ENCODE measurements at regions not wholly inside any gene's neighbourhood (a gene's known extent, or its start where the extent isn't known, plus 50 kb on each side); places are given as distances from the start of the nearest gene placed in this dataset.
"Not testable (repeated sequence)": the region's sequence is repeated elsewhere in the genome, so short reads cannot be mapped to it uniquely, and the experiment has no call there.

DNA sequence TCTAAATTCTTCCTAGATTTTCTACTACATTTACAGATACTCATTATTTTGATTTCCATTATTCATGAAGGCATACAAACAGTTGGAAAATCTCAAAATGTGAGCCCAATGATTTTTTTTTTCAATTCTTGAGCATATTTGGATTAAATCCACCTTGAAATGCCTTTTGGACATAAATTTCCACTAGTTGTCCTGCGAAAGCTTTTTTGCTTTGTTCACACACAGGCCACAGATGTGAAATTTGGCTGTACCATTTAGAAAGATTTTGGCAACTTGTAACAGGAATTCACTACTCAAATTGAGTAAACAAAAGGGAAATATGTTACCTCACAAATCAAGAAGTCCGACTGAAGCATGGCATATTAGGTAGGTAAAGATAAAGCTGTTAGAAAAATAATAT lies 1631.0 kb downstream of the CDH8 start:
- ATAC-seq (ENCODE audit: poor library complexity) (no peak), DNase-seq (no peak)
- intact Hi-C loops (cut with DNase I): no loop called here

DNA sequence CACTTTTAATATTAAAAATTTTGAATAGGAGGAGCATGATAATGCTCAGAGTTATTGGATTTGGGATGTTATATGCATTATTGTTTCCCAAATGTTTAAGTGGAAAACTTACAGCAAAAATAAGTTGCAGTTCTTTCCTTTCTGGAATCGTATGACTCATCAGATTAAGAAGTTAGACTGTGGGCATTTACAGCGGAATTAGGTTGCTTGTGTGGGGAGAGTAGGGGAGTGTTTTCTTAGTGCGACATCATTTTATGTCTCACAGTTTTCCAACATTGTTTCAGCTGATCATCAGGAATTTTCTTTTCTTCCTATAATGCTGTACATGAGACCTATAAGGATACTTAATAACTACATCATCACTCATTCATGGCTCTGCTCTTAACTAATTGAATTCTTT lies 1631.8 kb downstream of the CDH8 start:
- ATAC-seq (ENCODE audit: poor library complexity) (no peak), DNase-seq (no peak)
- intact Hi-C loops (cut with DNase I): no loop called here

DNA sequence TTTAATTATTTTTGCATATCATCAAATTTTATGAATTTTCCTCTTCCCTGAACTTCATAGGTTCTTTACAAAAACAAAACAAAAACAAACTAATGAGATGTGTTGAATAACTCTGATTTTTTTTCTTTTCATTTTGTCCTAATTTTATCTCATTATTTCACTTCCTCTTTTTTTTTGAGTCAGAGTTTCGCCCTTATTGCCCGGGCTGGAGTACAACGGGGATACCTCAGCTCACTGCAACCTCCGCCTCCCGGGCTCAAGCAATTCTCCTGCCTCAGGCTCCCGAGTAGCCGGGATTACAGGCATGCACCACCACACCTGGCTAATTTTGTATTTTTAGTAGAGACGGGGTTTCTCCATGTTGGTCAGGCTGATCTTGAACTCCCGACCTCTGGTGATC lies 1633.3 kb downstream of the CDH8 start:
- ATAC-seq (ENCODE audit: poor library complexity); DNase-seq; intact Hi-C loops (cut with DNase I): not testable (repeated sequence)

DNA sequence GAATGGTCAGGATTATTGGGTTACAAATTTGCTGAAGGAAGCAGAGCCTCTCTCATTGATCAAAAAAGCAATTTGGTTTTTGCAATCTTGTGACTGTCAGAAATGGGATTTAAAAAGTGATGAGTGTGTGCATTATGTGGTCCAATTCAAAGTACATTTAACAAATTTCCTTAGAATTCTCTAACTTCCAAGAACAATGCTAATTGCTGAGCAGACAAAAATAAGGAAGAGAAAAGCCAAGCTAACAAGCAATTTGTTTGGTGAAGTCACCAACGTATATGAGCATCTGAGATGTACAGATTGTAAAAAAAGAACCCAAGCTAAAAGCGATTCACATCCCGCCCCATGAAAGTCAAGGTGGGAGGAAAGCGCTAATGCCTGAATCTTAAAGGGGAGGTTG lies 1643.9 kb downstream of the CDH8 start:
- intact Hi-C loops (cut with DNase I): no loop called here
- ATAC-seq (ENCODE audit: poor library complexity): no peak
- no peak for DNase-seq

DNA sequence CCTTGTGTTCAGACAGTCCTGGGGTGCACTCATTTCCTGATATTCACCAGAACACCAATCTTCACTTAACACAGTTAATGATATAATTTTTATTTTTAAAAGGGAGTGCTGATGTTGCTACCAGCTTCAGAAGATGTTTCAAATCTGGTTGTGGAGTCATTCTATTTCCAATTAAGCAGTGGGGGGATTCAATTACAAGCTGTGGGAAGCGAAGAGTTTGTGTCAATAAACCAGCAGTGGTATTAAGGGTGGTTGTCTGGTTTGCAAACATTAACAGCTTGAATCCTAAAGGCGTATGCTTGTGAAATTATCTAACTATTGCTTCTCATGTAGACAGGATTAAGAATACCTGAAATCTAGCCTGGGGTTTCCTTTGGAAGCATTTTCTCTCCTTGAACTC lies 1637.5 kb upstream of the GOT2 start:
- no peak for DNase-seq
- no peak for ATAC-seq (ENCODE audit: poor library complexity)
- intact Hi-C loops (cut with DNase I): no loop called here

DNA sequence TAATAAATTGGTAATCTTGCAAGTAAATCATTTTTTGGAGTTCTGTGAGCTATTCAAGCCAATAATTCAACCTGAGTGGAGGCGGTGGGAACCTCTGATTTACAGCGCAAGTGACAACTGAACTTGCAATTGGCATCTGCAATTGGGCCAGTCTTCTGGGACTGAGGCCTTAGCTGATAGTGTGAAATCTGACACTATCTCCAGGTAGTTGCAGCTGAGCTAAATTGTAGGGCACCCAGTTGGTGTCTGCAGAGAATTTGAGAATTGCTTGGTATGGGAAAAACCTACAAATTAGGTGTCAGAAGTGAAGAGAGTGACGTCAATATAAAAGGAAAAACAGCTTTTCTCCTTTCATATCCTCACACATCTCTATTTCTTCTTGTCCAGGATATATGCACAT lies 1633.6 kb upstream of the GOT2 start:
- DNase-seq (no peak), ATAC-seq (ENCODE audit: poor library complexity) (no peak)
- intact Hi-C loops (cut with DNase I): no loop called here

DNA sequence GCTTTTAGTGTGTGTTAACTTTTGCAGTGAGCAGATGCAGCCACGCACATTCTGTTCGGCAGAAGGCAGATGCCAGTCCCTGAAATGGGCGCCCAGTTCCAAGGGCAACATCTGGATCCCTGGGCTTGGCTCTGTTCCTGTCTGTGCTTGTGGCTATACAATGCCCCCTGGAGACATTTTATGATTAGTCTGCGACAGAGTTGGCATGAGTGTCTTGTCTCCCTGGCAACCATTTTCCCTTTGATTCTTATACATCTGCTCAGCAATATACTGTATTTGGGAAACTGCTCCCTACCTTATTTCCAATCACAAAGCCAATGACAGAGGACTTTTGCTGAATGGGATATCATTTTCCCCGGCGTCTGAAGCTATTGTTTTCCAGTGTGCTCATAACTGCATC lies 1629.5 kb upstream of the GOT2 start:
- ATAC-seq (ENCODE audit: poor library complexity): no peak
- DNase-seq: no peak
- intact Hi-C loops (cut with DNase I): no loop called here

DNA sequence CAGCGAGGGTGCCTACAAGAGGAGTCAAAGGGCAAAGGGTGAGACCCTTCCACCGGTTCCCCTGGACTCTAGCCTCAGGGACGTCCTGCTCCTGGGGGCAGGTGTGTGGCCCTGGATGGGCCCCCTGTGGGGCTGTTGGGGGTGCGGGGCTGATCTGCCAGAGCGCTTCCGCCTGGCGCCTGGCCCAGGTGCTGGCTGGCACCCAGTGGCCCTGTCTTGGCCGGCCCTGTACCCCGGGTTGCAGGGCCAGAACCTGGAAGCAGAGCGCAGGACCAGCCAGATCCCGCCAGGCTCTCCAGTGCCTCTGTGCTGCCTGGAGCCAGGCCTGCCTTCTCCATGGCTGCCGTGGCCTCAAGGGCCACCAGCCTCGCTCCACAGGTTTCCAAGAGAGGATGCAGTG lies 1625.8 kb upstream of the GOT2 start:
- DNase-seq; ATAC-seq (ENCODE audit: poor library complexity); intact Hi-C loops (cut with DNase I): not testable (repeated sequence)

DNA sequence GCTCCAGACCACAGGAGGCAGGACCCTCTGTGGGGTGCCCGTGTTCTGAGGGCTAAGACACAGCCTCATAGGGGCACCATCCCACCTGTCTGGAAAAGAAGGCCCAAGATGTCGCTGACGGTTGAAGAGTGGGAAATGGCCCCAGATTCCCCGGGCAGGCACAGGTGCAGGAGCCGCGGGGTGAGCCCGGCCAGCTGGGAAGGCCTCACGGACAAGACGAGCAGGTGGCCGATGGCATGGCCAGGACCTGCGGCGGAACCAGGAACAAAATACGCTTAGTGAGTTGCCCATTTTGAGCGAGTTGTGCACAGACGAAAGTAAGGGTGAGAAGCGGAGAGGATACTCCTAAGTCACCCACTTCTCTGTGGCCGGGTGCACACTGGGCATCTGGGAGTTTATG lies 1625.3 kb upstream of the GOT2 start:
- DNase-seq; intact Hi-C loops (cut with DNase I); ATAC-seq (ENCODE audit: poor library complexity): not testable (repeated sequence)

DNA sequence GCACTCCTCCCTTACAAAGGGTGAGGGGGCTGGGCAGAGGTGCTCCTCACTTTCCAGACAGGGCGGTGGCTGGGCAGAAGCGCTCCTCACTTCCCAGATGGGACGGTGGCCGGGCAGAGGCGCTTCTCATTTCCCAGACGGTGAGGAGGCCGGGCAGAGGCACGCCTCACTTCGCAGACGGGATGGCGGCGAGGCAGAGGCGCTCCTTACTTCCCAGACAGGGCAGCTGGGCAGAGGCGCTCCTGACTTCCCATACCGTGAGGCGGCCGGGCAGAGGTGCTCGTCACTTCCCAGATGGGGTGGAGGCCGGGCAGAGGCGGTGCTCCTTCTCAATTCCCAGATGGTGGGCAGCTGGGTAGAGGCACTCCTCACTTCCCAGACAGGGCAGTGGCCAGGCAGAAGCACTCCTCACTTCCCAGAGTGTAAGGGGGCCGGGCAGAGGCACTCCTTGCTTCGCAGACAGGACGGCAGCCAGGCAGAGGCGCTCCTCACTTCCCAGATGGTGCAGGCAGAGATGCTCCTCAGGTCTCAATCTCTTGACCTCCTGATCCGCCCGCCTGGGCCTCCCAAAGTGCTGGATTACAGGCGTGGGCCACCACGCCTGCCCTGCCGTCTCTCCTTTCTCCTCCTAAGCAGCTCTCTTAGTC lies 1623.9 kb upstream of the GOT2 start:
- intact Hi-C loops (cut with DNase I); DNase-seq; ATAC-seq (ENCODE audit: poor library complexity): not testable (repeated sequence)

DNA sequence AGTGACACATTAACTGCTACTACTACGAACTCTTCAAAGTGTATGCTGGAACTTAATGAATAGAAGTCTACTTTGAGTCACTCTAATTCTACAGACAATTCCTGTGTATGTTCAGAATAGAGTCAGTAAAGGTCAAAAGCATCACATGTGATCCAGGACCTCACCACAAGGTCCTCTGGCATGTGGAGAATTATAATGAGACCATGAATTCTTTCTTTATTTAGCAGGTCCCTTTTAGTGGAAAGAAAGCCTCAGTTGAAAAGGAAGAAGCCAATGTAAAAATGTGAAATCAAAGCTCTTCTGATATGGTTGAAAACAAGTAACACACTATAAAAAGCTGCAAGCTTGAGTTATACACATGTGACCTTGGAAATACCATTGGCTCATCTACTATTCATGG lies 1612.1 kb upstream of the GOT2 start:
- no peak for ATAC-seq (ENCODE audit: poor library complexity)
- DNase-seq: no peak
- intact Hi-C loops (cut with DNase I): no loop called here

DNA sequence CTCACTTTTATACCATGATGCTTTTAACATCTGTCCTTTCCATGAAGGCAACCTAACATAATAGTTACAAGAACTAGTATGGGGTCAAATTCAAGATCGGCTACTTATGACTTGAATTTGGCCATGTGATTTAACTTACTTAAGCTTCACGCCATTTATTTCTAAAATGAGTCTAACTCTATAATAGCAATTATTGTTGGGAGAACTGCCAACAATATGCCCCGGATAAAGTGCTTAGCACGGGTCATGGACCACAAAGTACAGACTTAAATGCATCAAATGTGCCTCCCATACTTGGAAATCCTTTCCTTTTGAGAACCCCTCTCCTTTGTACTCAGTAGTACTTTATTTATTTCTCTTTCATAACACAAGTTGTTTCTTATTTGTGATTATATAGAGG lies 1603.6 kb upstream of the GOT2 start:
- intact Hi-C loops (cut with DNase I): no loop called here
- DNase-seq: no peak
- ATAC-seq (ENCODE audit: poor library complexity): no peak

DNA sequence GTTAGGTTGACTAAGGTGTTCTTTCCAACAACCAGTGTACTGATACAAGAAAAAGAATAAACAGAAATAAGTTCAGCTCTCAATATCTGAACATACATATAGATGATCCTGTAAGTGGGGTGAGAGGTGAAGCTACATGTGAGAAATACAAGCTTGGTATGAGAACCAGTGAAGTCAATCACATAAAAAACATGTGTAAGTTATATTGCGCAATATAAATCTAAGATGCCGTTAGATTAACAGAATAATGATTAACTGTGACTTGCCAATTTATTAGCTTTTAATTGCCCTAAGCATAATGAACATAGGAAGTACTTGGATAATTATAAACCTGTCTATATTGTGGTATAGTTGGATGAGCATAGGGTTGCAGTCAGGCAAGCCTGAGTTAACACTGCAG lies 1597.1 kb upstream of the GOT2 start:
- DNase-seq (no peak), ATAC-seq (ENCODE audit: poor library complexity) (no peak)
- intact Hi-C loops (cut with DNase I): no loop called here

DNA sequence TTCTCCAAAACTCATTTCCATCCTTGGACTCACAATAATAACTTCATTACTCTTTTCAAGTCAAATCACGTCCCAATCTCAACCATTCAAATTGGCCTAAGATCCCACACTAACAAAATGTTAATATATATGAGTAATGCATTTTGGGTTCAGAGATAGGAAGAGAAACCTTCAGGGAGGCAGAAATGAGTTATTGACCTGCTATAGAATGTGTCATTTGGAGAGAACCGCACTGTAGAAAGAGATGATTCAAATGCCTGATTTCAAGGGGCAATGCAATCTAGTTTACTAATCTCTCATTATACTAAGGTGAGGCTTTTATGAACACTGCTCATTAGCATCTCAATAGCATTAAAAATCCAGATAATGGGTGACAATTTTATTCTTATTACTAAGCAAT lies 1595.0 kb upstream of the GOT2 start:
- intact Hi-C loops (cut with DNase I): no loop called here
- DNase-seq (no peak), ATAC-seq (ENCODE audit: poor library complexity) (no peak)

DNA sequence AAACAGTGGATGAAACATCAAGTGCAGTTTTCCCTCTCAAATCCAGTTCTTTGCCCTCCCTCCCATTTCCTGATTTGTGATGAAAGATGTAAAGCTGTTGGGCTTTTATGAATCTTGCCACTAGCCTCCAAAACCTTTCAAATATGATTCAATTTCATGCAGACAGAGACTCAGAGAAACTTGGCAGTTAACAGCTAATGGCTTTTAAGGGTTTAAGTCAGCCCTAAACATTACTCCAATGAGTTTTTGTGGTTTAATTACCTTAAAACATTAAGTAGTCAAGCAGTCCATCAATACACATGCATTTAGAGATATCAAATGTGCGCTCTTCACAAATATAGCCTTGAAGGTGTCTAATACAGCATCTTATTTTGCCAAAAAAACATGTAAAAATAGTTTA lies 1594.0 kb upstream of the GOT2 start:
- DNase-seq (no peak), ATAC-seq (ENCODE audit: poor library complexity) (no peak)
- intact Hi-C loops (cut with DNase I): no loop called here

DNA sequence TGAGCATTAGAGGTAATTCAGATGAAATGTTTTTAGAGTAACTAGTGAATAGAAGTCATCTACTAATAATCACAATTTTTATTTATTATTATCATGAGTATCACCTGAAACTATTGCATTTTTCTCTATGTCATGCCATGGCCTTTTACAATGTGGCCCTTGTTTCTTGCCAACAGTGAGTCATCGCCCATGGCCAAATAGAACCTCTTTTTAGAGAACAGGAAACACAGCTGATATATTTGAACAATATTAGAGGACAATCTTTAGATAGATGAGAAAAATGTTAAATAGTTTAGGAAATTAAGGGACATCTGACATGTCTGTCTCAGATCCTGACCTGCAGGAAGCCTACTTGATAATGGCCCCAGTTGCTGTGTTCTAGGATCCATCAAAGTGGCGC lies 1584.4 kb upstream of the GOT2 start:
- ATAC-seq (ENCODE audit: poor library complexity): no peak
- intact Hi-C loops (cut with DNase I): no loop called here

DNA sequence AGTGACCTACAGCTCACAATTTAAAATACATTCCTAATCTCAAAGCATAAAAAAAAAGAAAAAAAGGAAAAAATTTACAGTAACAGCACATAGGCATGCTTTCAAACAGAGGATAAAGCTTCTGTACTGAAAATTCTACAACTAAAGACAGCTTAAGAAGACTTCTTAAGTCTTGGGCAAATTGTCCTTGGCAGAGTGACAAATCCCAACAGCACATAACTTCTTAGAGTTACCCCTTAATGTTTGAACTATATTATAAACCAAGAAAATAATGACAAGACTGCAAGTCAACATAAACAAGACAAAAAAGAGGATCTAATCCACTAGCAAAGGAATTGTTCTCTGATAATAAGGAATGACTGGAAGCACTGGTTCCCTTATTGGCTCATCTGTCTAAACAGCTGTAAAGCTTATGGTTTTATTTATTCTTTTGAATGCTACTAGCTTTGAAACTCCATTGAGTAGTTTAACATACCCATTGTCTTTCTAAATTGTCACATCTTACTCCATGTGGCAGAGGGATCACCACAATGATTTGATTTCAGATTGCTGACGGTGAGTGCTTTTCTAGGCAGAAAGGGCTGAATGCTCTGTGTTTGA lies 1576.8 kb upstream of the GOT2 start:
- intact Hi-C loops (cut with DNase I): no loop called here
- ATAC-seq (ENCODE audit: poor library complexity): no peak
- DNase-seq: no peak

More for the DNA sequence above, 1584.4 kb upstream of the GOT2 start:
- DNase-seq: no peak

DNA sequence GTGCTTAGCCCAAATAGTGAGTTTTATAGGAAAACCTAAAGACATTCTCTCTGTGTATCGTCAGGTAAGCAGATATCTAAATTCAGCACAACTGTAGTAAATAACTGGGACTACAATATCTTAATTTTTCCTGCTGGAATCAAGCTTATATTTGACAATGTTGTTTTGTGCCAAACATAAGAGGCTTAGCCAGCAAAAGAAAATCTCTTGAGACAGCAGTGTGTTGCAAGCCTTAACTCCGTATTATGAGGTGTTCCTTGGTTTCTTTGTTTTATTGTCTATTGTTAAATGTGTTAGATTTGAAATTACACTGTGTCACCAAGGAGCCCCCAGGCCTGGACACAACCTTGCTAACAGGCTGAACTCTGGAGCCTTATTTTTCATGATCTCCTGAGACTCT lies 1570.6 kb upstream of the GOT2 start:
- no peak for DNase-seq
- peak; percentile 77 for ATAC-seq (ENCODE audit: poor library complexity)
- intact Hi-C loops (cut with DNase I): no loop called here

DNA sequence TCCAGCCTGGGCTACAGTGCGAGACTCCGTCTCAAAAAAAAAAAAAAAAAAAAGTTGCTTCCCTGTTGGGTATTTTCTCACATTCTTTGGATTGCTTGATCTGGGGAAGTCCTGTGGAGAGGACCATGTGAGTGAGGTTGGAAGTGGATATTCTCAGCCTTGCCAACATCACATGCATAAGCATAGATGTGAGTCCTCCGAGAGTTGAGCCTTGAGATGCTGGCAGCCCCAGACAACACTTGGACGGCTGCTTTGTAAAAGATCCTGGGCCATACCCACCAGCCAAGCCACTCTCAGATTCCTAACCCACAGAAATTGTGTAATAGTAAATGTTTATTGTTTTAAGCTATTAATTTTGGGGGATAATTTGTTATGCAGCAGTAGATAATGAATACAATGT lies 1570.0 kb upstream of the GOT2 start:
- intact Hi-C loops (cut with DNase I): no loop called here
- ATAC-seq (ENCODE audit: poor library complexity): peak; percentile 82
- peak; percentile 60 for DNase-seq

DNA sequence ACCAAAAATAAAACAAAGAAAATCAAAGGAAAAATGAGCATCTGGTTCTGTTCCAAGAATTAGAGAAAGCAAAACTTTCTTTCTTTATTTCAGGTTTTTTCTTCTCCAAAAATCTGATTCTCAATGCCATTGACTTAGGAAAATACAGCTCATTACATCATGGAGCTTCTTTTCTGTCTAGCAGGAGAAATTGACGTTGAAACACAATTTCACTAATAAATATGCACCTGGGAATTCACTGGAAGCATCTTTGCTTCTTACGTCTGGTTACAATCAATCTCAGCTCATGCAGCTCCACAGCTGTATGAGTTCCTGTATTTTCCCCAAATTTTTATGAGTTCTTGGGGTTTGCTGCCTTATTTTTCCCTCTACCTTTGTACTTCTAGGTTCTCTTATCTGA lies 1568.6 kb upstream of the GOT2 start:
- intact Hi-C loops (cut with DNase I): no loop called here
- no peak for ATAC-seq (ENCODE audit: poor library complexity)
- DNase-seq: no peak

DNA sequence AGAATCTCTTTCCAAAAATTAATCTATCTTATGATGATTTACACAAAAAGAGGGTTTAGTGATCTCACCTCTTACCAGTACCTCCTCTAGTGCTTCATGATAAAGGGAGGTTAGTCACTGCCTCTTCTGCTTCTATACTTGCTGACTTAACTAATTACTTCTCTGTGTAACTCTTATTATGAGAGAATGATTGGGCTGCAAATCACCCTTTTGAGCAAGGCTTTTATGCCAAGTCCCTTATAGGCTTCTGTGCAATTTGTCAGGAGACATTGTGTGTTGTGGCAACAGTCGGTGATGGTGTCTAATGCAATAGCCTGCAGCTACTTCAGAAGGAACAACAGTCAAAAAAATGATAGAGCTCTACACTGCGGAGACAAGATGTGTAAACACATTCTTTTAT lies 1568.1 kb upstream of the GOT2 start:
- intact Hi-C loops (cut with DNase I): no loop called here
- ATAC-seq (ENCODE audit: poor library complexity): no peak
- DNase-seq: no peak

Data from Right ventricle myocardium superior (tissue), 1 donor.